ENCODE measurements at regions not wholly inside any gene's neighbourhood (a gene's known extent, or its start where the extent isn't known, plus 50 kb on each side); places are given as distances from the start of the nearest gene placed in this dataset.

GRCh38 chr19:29431332-29431731 is 94.5 kb upstream of the VSTM2B start:
- TF ChIP-seq PRDM15 (CRISPR knock-in tag; IDR thresholded peaks at IDR 0.05) (no peak), CTCF (IDR thresholded peaks at IDR 0.05) (no peak)

Measured in WTC11 (cell line).